Naive thymus-derived CD8-positive, alpha-beta T cell (primary cell): ENCODE measurements at regions not wholly inside any gene's neighbourhood (a gene's known extent, or its start where the extent isn't known, plus 50 kb on each side); places are given as distances from the start of the nearest gene placed in this dataset.

Experiments used
- ATAC-seq, 2 donors: fragments of 150-1000 bp; cut with Tn5 transposase in 1 of 2; sonication (Bioruptor Pico), chemical (Tn5 transposase) in 1 of 2; 1 replicate in 1 of 2; 2 replicates in 1 of 2; pipeline ENCODE4 v1.10.0; 2021; ENCODE audit warnings: mild to moderate bottlenecking in 2 of 2, moderate library complexity in 2 of 2
- POLR2A ChIA-PET: fragments of 350-600 bp; sonication (Branson Sonifier 250); formaldehyde crosslinking; loops from one replicate; lab custom pipeline; 2021; ENCODE audit warnings: antibody characterized with exemption; lab: Charles Lee
- DNase-seq, 10 donors: peaks; one replicate each; pipeline versions ENCODE4 v3.0.0 to v3.0.0-alpha.2; 2020 to 2022
- H3K27ac Mint-ChIP-seq, 10 donors: one replicate each; pipeline ENCODE4 v1.8.0; 2020 to 2022; ENCODE audit warnings: mild to moderate bottlenecking in 10 of 10, mixed read lengths in 10 of 10, moderate library complexity in 4 of 10, inconsistent platforms in 1 of 10
- H3K27me3 Mint-ChIP-seq, 5 donors: one replicate each; pipeline ENCODE4 v1.8.0; 2021 to 2022; ENCODE audit warnings: mixed read lengths in 5 of 5
- H3K36me3 Mint-ChIP-seq, 3 donors: one replicate each; pipeline ENCODE4 v1.8.0; 2020 to 2022; ENCODE audit warnings: mixed read lengths in 3 of 3, mild to moderate bottlenecking in 2 of 3, inconsistent platforms in 1 of 3
- H3K4me1 Mint-ChIP-seq, 4 donors: one replicate each; pipeline ENCODE4 v1.8.0; 2021 to 2022; ENCODE audit warnings: mixed read lengths in 4 of 4
- H3K4me3 Mint-ChIP-seq, 10 donors: one replicate each; pipeline ENCODE4 v1.8.0; 2020 to 2022; ENCODE audit warnings: mild to moderate bottlenecking in 10 of 10, mixed read lengths in 10 of 10, moderate library complexity in 6 of 10, inconsistent platforms in 1 of 10
- H3K9me3 Mint-ChIP-seq, 9 donors: one replicate each; pipeline ENCODE4 v1.8.0; 2020 to 2022; ENCODE audit warnings: mixed read lengths in 9 of 9, mild to moderate bottlenecking in 3 of 9, inconsistent platforms in 1 of 9, moderate library complexity in 1 of 9

- Mint-ChIP-seq H3K9me3 (no peaks in the 10 kb centered on the region), H3K4me1 (no peaks in the 10 kb centered on the region), H3K36me3 (no peaks in the 10 kb centered on the region), H3K27ac (no peak overlapping the region), H3K4me3 (no peak overlapping the region), H3K27me3 (peaks cover 0 to 3% (median 0%) of the 10 kb centered on the region in 5 donors)
- ATAC-seq (no peak), DNase-seq (no peak)
- POLR2A ChIA-PET = no interaction called here
Observed at GRCh38 chr10:21076381-21076780, 179.3 kb upstream of the NEBL start.

- H3K27me3 Mint-ChIP-seq = peaks cover 0 to 3% (median 0%) of the 10 kb centered on the region in 5 donors
- ATAC-seq = no peak
- POLR2A ChIA-PET = no interaction called here
- H3K4me3 Mint-ChIP-seq = no peak overlapping the region
- no peak overlapping the region for H3K27ac Mint-ChIP-seq
- DNase-seq = no peak
- H3K4me1 Mint-ChIP-seq = no peaks in the 10 kb centered on the region
- H3K9me3 Mint-ChIP-seq = no peaks in the 10 kb centered on the region
- H3K36me3 Mint-ChIP-seq = no peaks in the 10 kb centered on the region
Observed at GRCh38 chr10:21075880-21076279, 178.8 kb upstream of the NEBL start.

DNA sequence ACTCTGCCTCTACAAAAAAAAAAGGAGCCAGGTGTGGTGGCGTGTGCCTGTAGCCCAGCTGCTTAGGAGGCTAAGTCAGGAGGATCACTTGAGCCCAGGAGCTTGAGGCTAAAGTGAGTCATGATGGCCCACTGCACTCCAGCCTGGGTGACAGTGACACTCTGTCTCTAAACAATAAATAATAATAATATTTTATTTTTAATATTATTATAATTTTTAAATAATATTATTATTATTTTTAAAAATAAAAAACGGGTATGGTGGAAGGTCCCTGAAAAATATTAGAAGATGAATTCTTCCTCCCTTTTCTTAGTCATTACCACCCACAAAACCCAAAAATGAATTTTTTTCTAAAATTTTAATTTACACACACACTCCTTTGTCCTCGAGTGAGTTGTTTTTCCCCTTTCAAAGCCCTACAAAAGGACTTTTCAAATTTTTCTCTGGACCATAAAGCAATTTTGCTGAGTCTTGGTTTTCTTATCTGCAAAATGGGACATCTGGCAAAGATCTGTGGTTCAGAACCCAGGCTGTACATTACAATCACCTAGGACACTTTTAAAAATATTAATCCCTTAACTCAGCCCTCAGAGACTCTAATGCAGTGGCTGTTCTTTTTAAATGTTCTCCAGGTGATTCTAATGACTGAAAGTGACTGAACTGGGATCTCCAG lies 174.0 kb upstream of the NEBL start:
- POLR2A ChIA-PET = no interaction called here
- no peak overlapping the region for H3K27ac Mint-ChIP-seq
- no peaks in the 10 kb centered on the region for H3K9me3 Mint-ChIP-seq
- no peaks in the 10 kb centered on the region for H3K4me1 Mint-ChIP-seq
- H3K27me3 Mint-ChIP-seq = peaks cover 0 to 10% (median 1%) of the 10 kb centered on the region in 5 donors
- no peak overlapping the region for H3K4me3 Mint-ChIP-seq
- ATAC-seq = no peak
- H3K36me3 Mint-ChIP-seq = no peaks in the 10 kb centered on the region
- no peak for DNase-seq

- ATAC-seq = no peak
- no peak for DNase-seq
- Mint-ChIP-seq H3K27me3 (peaks cover 0 to 10% (median 0%) of the 10 kb centered on the region in 5 donors), H3K4me1 (no peaks in the 10 kb centered on the region), H3K9me3 (peaks cover 0 to 2% (median 0%) of the 10 kb centered on the region in 9 donors), H3K4me3 (no peak overlapping the region), H3K36me3 (no peaks in the 10 kb centered on the region), H3K27ac (no peak overlapping the region)
- POLR2A ChIA-PET = no interaction called here
Observed at GRCh38 chr10:21069929-21070700, 173.0 kb upstream of the NEBL start.

DNA sequence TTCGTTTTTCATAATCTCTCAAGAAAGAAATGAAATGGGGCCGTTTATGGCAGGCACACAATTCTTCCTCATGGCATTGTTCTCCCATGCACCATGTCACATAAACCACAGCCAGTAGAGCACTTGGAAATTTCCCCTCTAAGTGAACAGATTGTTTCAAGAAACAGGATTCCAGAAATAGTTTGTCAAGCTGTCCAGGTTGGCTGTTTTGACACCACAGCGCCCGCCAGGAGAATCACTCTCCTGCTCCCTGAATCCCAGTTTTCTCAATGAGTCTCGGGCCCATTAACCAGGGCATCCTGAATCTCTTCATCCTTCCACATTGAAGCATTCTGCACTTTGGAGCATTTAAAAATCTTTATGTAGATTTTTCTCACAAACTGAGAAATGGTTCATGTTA lies 172.2 kb upstream of the NEBL start:
- Mint-ChIP-seq H3K4me3 (no peak overlapping the region), H3K27me3 (peaks cover 0 to 10% (median 0%) of the 10 kb centered on the region in 5 donors), H3K4me1 (no peaks in the 10 kb centered on the region), H3K9me3 (peaks cover 0 to 2% (median 0%) of the 10 kb centered on the region in 9 donors), H3K36me3 (no peaks in the 10 kb centered on the region), H3K27ac (no peak overlapping the region)
- POLR2A ChIA-PET = no interaction called here
- DNase-seq (no peak), ATAC-seq (no peak)

- POLR2A ChIA-PET = no interaction called here
- no peak for ATAC-seq
- no peak for DNase-seq
- Mint-ChIP-seq H3K36me3 (no peaks in the 10 kb centered on the region), H3K27me3 (peaks cover 0 to 10% (median 2%) of the 10 kb centered on the region in 5 donors), H3K4me1 (no peaks in the 10 kb centered on the region), H3K4me3 (no peak overlapping the region), H3K27ac (no peak overlapping the region), H3K9me3 (peaks cover 0 to 2% (median 0%) of the 10 kb centered on the region in 9 donors)
Observed at GRCh38 chr10:21068026-21068656, 171.0 kb upstream of the NEBL start.

DNA sequence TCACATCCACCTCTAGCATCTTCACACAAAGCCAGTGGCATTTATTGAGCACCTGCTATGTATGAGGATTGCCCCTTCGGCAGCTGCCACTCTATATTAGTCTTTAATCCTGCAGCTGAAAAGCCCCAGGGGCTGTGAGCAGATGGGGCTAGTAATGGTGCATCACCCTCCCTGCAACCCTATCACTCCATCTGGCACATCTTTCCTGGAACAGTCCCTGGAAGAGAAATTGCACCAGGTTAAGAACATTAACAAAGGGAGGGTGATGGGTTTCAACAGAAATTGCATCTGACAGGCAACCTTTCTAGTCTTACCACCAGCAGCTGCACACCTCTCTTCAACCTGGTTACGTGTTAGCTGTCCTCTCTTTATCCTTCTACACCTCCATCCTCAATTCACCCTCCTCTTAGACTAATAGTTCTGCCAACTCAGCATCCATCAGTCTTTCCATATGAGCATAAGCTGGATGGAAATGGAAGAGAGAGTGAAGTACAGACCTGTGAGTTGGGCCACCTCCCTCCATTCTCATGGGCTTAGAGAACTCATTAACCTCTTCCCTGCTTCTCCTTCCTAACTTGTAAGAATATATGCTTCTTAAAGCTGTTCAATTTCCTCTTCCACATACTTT lies 168.6 kb upstream of the NEBL start:
- POLR2A ChIA-PET = no interaction called here
- Mint-ChIP-seq H3K27ac (no peak overlapping the region), H3K4me3 (no peak overlapping the region), H3K9me3 (peaks cover 0 to 4% (median 2%) of the 10 kb centered on the region in 9 donors), H3K36me3 (peaks cover 0 to 1% (median 0%) of the 10 kb centered on the region in 3 donors), H3K4me1 (no peaks in the 10 kb centered on the region), H3K27me3 (peaks cover 0 to 10% (median 3%) of the 10 kb centered on the region in 5 donors)
- DNase-seq (no peak), ATAC-seq (no peak)

DNA sequence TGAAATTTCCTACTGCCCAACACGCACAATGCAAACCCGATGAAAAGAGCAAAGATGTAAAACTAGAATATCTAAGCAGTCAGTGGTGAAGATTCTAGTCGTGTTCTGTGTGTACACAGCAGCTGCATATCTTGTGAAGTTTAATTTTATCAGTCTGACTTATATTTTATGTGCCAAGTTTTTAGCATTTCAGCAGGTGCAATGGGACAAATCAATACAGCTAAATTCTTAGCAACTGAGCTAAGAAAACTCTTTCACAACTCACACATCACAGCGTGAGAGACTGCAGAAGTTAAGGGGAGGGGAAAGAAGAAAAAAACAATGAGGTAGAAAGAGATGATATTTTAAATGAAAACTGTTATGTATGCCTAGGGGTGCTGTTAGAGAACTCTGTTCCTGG lies 164.9 kb upstream of the NEBL start:
- Mint-ChIP-seq H3K27ac (no peak overlapping the region), H3K27me3 (peaks cover 0 to 5% (median 3%) of the 10 kb centered on the region in 5 donors), H3K36me3 (peaks cover 0 to 13% (median 6%) of the 10 kb centered on the region in 3 donors), H3K4me1 (peaks cover 0 to 3% (median 3%) of the 10 kb centered on the region in 4 donors), H3K9me3 (peaks cover 0 to 27% (median 12%) of the 10 kb centered on the region in 9 donors), H3K4me3 (no peak overlapping the region)
- DNase-seq (no peak), ATAC-seq (no peak)
- POLR2A ChIA-PET = no interaction called here

GRCh38 chr10:21061184-21061583 lies 164.1 kb upstream of the NEBL start:
- H3K4me3 Mint-ChIP-seq = no peak overlapping the region
- POLR2A ChIA-PET = no interaction called here

DNA sequence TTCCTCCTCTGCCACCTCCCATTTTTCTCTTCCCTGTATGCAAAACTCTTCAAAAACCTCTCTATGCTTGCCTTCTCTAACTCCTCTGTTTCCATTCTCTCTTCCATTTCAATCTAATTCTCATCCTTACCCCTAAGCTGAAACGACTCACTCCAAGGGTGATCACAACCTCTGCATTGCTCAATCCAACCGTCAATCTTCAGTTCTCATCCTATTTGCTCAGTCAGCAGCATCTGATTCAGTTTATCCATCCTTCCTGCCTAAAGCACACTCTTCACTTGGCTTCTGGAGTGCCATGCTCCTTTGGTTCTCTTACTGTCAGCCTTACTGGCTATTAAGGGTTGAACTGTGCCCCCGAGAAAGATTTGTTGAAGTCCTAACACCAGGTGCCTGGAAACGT lies 163.5 kb upstream of the NEBL start:
- H3K9me3 Mint-ChIP-seq = peaks cover 0 to 29% (median 12%) of the 10 kb centered on the region in 9 donors
- H3K4me1 Mint-ChIP-seq = peaks cover 0 to 13% (median 6%) of the 10 kb centered on the region in 4 donors
- peaks cover 0 to 13% (median 6%) of the 10 kb centered on the region in 3 donors for H3K36me3 Mint-ChIP-seq
- H3K4me3 Mint-ChIP-seq = no peak overlapping the region
- no peak overlapping the region for H3K27ac Mint-ChIP-seq
- ATAC-seq (no peak), DNase-seq (no peak)
- POLR2A ChIA-PET = no interaction called here
- peaks cover 0 to 5% (median 3%) of the 10 kb centered on the region in 5 donors for H3K27me3 Mint-ChIP-seq

More at GRCh38 chr10:21061184-21061583, 164.1 kb upstream of the NEBL start:
- peaks cover 0 to 5% (median 3%) of the 10 kb centered on the region in 5 donors for H3K27me3 Mint-ChIP-seq
- no peak for ATAC-seq
- peaks cover 0 to 29% (median 12%) of the 10 kb centered on the region in 9 donors for H3K9me3 Mint-ChIP-seq
- peaks cover 0 to 13% (median 6%) of the 10 kb centered on the region in 3 donors for H3K36me3 Mint-ChIP-seq
- no peak overlapping the region for H3K27ac Mint-ChIP-seq
- H3K4me1 Mint-ChIP-seq = peaks cover 0 to 9% (median 4%) of the 10 kb centered on the region in 4 donors
- DNase-seq = no peak

DNA sequence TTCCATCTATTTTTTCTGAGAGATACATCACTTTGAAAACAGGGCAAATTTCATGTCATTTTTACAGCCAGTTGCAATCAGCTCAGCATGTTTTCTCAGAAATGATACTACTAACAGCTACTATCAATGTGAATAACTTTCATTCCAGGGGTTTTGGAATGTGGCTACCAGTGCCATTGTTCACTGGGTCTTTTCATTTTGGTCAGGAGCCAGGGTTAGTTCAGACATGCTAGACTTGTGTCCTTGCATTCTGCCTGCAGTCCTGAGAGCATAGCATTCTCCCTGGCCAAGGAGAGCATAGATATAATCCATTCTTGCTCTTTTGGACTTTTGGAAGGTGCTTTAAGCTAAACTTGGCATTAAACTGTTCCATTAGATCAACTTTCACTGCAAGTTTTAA lies 160.9 kb upstream of the NEBL start:
- Mint-ChIP-seq H3K27ac (no peak overlapping the region), H3K4me3 (no peak overlapping the region), H3K4me1 (peaks cover 0 to 20% (median 10%) of the 10 kb centered on the region in 4 donors), H3K27me3 (peaks cover 0 to 3% (median 0%) of the 10 kb centered on the region in 5 donors), H3K9me3 (peaks cover 0 to 29% (median 12%) of the 10 kb centered on the region in 9 donors), H3K36me3 (peaks cover 0 to 13% (median 6%) of the 10 kb centered on the region in 3 donors)
- no peak for ATAC-seq
- DNase-seq = no peak
- POLR2A ChIA-PET = no interaction called here

GRCh38 chr10:21057436-21057835 lies 160.3 kb upstream of the NEBL start:
- ATAC-seq = no peak
- peaks cover 0 to 3% (median 0%) of the 10 kb centered on the region in 5 donors for H3K27me3 Mint-ChIP-seq
- POLR2A ChIA-PET = no interaction called here
- H3K4me3 Mint-ChIP-seq = no peak overlapping the region
- peaks cover 0 to 29% (median 12%) of the 10 kb centered on the region in 9 donors for H3K9me3 Mint-ChIP-seq
- DNase-seq = no peak
- peaks cover 0 to 20% (median 10%) of the 10 kb centered on the region in 4 donors for H3K4me1 Mint-ChIP-seq
- peak overlapping the region in 1 of 10 donors; percentile 8 for H3K27ac Mint-ChIP-seq
- H3K36me3 Mint-ChIP-seq = peaks cover 0 to 13% (median 6%) of the 10 kb centered on the region in 3 donors
